ENCODE measurements at regions not wholly inside any gene's neighbourhood (a gene's known extent, or its start where the extent isn't known, plus 50 kb on each side); places are given as distances from the start of the nearest gene placed in this dataset.

DNA sequence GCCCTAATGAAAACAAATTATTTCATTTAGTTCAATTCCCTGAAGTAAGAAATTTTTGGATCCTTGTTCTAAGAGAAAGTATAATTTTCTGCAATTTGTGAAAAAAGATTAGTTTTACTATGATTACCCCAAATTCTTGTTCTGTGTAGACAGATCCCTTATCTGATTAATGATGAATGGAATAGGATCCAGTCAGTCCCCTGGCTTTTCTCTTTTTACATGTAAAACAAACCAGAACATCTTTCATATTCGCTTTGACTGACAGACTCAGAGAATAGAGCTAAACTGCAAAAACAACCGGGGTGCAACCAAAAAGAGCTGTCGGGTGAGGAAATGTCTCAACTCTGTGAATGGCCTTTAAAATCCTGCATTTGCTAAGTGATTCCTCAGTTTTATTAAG lies 93.4 kb upstream of the VEGFC start:
- intact Hi-C loops (cut with DNase I) = no loop called here
- no peak for TF ChIP-seq CTCF (IDR thresholded peaks at IDR 0.05; ENCODE audit: borderline replicate concordance, extremely low read depth, insufficient read depth)

GRCh38 chr4:176889776-176890175 lies 97.1 kb upstream of the VEGFC start:
- H3K27ac ChIP-seq (ENCODE audit: low read depth in 2 of 2, low read length in 2 of 2) = no peak overlapping the region
- no peaks in the 10 kb centered on the region for H3K27me3 ChIP-seq (ENCODE audit: control insufficient read depth, insufficient read depth, low read length)
- intact Hi-C loops (cut with DNase I) = no loop called here
- FAIRE-seq (no peak), DNase-seq (no peak)
- no peaks in the 10 kb centered on the region for H3K4me1 ChIP-seq (ENCODE audit: control insufficient read depth in 2 of 3, insufficient read depth in 2 of 3, low read depth in 1 of 3, low read length in 3 of 3)
- TF ChIP-seq CTCF (IDR thresholded peaks at IDR 0.05; ENCODE audit: borderline replicate concordance, extremely low read depth, insufficient read depth) = no peak
- H3K9ac ChIP-seq (ENCODE audit: low read length in 3 of 3) = no peak overlapping the region
- H3K9me3 ChIP-seq (ENCODE audit: control insufficient read depth in 2 of 3, insufficient read depth in 1 of 3, low read length in 3 of 3) = no peaks in the 10 kb centered on the region
- no peaks in the 10 kb centered on the region for H3K36me3 ChIP-seq (ENCODE audit: control insufficient read depth in 2 of 3, insufficient read depth in 3 of 3, low read length in 3 of 3)
- no peak overlapping the region for H3K4me3 ChIP-seq (ENCODE audit: low read length in 3 of 3)

More for the DNA sequence above, 93.4 kb upstream of the VEGFC start:
- no peak overlapping the region for H3K9ac ChIP-seq (ENCODE audit: low read length in 3 of 3)
- no peak overlapping the region for H3K4me3 ChIP-seq (ENCODE audit: low read length in 3 of 3)
- H3K4me1 ChIP-seq (ENCODE audit: control insufficient read depth in 2 of 3, insufficient read depth in 2 of 3, low read depth in 1 of 3, low read length in 3 of 3) = no peaks in the 10 kb centered on the region
- DNase-seq (no peak), FAIRE-seq (no peak)
- no peaks in the 10 kb centered on the region for H3K9me3 ChIP-seq (ENCODE audit: control insufficient read depth in 2 of 3, insufficient read depth in 1 of 3, low read length in 3 of 3)
- H3K36me3 ChIP-seq (ENCODE audit: control insufficient read depth in 2 of 3, insufficient read depth in 3 of 3, low read length in 3 of 3) = no peaks in the 10 kb centered on the region
- H3K27me3 ChIP-seq (ENCODE audit: control insufficient read depth, insufficient read depth, low read length) = no peaks in the 10 kb centered on the region
- no peak overlapping the region for H3K27ac ChIP-seq (ENCODE audit: low read depth in 2 of 2, low read length in 2 of 2)

GRCh38 chr4:176894498-176894897 lies 101.8 kb upstream of the VEGFC start:
- intact Hi-C loops (cut with DNase I) = no loop called here
- H3K4me3 ChIP-seq (ENCODE audit: low read length in 3 of 3) = no peak overlapping the region
- H3K4me1 ChIP-seq (ENCODE audit: control insufficient read depth in 2 of 3, insufficient read depth in 2 of 3, low read depth in 1 of 3, low read length in 3 of 3) = no peaks in the 10 kb centered on the region
- H3K27ac ChIP-seq (ENCODE audit: low read depth in 2 of 2, low read length in 2 of 2) = no peak overlapping the region
- H3K27me3 ChIP-seq (ENCODE audit: control insufficient read depth, insufficient read depth, low read length) = no peaks in the 10 kb centered on the region
- FAIRE-seq (no peak), DNase-seq (peak in 1 of 5 donors; percentile 4)
- H3K9me3 ChIP-seq (ENCODE audit: control insufficient read depth in 2 of 3, insufficient read depth in 1 of 3, low read length in 3 of 3) = no peaks in the 10 kb centered on the region
- no peak for TF ChIP-seq CTCF (IDR thresholded peaks at IDR 0.05; ENCODE audit: borderline replicate concordance, extremely low read depth, insufficient read depth)
- no peak overlapping the region for H3K9ac ChIP-seq (ENCODE audit: low read length in 3 of 3)
- no peaks in the 10 kb centered on the region for H3K36me3 ChIP-seq (ENCODE audit: control insufficient read depth in 2 of 3, insufficient read depth in 3 of 3, low read length in 3 of 3)

- no peaks in the 10 kb centered on the region for H3K4me1 ChIP-seq (ENCODE audit: control insufficient read depth in 2 of 3, insufficient read depth in 2 of 3, low read depth in 1 of 3, low read length in 3 of 3)
- no peak for FAIRE-seq
- no peaks in the 10 kb centered on the region for H3K9me3 ChIP-seq (ENCODE audit: control insufficient read depth in 2 of 3, insufficient read depth in 1 of 3, low read length in 3 of 3)
- intact Hi-C loops (cut with DNase I) = no loop called here
- H3K27me3 ChIP-seq (ENCODE audit: control insufficient read depth, insufficient read depth, low read length) = no peaks in the 10 kb centered on the region
- no peak overlapping the region for H3K4me3 ChIP-seq (ENCODE audit: low read length in 3 of 3)
- H3K27ac ChIP-seq (ENCODE audit: low read depth in 2 of 2, low read length in 2 of 2) = no peak overlapping the region
- no peaks in the 10 kb centered on the region for H3K36me3 ChIP-seq (ENCODE audit: control insufficient read depth in 2 of 3, insufficient read depth in 3 of 3, low read length in 3 of 3)
- H3K9ac ChIP-seq (ENCODE audit: low read length in 3 of 3) = no peak overlapping the region
- DNase-seq = no peak
- TF ChIP-seq CTCF (IDR thresholded peaks at IDR 0.05; ENCODE audit: borderline replicate concordance, extremely low read depth, insufficient read depth) = no peak
Measured at GRCh38 chr4:176896211-176896610, 103.5 kb upstream of the VEGFC start.
